ENCODE measurements at regions not wholly inside any gene's neighbourhood (a gene's known extent, or its start where the extent isn't known, plus 50 kb on each side); places are given as distances from the start of the nearest gene placed in this dataset.

DNA sequence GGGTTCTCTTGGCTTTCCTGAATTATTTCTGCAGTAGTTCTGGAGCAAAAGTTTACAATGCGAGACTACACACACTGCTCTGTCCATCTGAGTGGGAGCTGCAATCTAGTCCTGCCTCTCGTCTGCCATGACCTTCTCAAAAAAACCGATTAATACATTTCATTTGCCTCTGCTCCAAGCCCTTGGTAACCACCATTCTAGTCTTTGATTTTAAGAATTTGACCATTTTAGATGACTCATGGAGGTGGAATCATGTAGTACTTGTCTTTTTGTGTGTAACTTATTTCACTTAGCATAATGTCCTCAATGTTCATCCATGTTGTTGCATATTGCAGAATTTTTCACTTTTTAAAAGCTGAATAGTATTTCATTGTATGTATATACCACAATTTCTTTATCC, 356.9 kb downstream of the SV2B start:
- H3K27ac ChIP-seq (ENCODE audit: insufficient read depth, low read length): no peak overlapping the region
- TF ChIP-seq, protein P1, sequence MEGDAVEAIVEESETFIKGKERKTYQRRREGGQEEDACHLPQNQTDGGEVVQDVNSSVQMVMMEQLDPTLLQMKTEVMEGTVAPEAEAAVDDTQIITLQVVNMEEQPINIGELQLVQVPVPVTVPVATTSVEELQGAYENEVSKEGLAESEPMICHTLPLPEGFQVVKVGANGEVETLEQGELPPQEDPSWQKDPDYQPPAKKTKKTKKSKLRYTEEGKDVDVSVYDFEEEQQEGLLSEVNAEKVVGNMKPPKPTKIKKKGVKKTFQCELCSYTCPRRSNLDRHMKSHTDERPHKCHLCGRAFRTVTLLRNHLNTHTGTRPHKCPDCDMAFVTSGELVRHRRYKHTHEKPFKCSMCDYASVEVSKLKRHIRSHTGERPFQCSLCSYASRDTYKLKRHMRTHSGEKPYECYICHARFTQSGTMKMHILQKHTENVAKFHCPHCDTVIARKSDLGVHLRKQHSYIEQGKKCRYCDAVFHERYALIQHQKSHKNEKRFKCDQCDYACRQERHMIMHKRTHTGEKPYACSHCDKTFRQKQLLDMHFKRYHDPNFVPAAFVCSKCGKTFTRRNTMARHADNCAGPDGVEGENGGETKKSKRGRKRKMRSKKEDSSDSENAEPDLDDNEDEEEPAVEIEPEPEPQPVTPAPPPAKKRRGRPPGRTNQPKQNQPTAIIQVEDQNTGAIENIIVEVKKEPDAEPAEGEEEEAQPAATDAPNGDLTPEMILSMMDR (conservative IDR thresholded peaks at IDR 0.05 in 1 of 2, IDR thresholded peaks at IDR 0.05 in 1 of 2; ENCODE audit: low read depth in 1 of 2, low read length in 2 of 2): no peak
- no peak for TF ChIP-seq EZH2 (IDR thresholded peaks at IDR 0.05; ENCODE audit: low read length, missing control alignments)

DNA sequence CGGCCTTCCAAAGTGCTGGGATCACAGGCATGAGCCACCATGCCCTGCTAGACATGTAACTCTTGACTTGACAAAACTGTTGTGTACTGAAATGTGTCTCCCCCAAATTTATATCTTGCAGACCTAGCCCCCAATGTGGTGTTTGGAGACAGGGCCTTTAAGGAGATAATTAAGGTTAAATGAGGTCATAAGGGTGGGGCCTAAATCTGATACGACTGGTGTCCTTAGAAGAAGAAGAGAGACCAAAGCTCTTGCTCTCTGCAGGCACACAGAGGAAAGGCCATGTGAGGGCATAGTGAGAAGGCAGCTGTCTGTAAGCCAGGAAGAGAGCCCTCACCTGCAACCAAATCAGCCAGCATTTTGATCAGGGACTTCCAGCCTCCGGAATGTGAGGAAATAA, 361.3 kb downstream of the SV2B start:
- H3K4me2 ChIP-seq (ENCODE audit: extremely low read depth, insufficient read depth, low read length): no peak overlapping the region
- H3K9ac ChIP-seq (ENCODE audit: insufficient read depth, low read length): no peak overlapping the region
- no peak overlapping the region for H3K27ac ChIP-seq (ENCODE audit: insufficient read depth, low read length)
- H2AFZ ChIP-seq (ENCODE audit: low read length): no peak overlapping the region
- H3K36me3 ChIP-seq (ENCODE audit: control insufficient read depth, insufficient read depth, low read length): no peaks in the 10 kb centered on the region
- no peak for DNase-seq (ENCODE audit: low read depth in 2 of 2)
- H3K4me3 ChIP-seq (replicated peaks in 1 of 4; ENCODE audit: control extremely low read depth in 1 of 4, insufficient read depth in 1 of 4, low read depth in 3 of 4, low read length in 4 of 4): no peak overlapping the region
- no peaks in the 10 kb centered on the region for H3K4me1 ChIP-seq (ENCODE audit: control insufficient read depth, extremely low read depth, insufficient read depth, low read length)
- H3K9me3 ChIP-seq (ENCODE audit: control insufficient read depth, insufficient read depth, low read depth, low read length): no peaks in the 10 kb centered on the region
- no peaks in the 10 kb centered on the region for H4K20me1 ChIP-seq (ENCODE audit: control insufficient read depth, extremely low read depth, insufficient read depth, low read length)
- TF ChIP-seq EZH2 (IDR thresholded peaks at IDR 0.05; ENCODE audit: low read length, missing control alignments): no peak
- TF ChIP-seq, protein P1 (conservative IDR thresholded peaks at IDR 0.05 in 1 of 2, IDR thresholded peaks at IDR 0.05 in 1 of 2; ENCODE audit: low read depth in 1 of 2, low read length in 2 of 2): no peak
- no peaks in the 10 kb centered on the region for H3K27me3 ChIP-seq (ENCODE audit: control insufficient read depth, insufficient read depth, low read length)
- H3K79me2 ChIP-seq (ENCODE audit: control insufficient read depth, insufficient read depth, low read length): no peaks in the 10 kb centered on the region

More for the DNA sequence above, 356.9 kb downstream of the SV2B start:
- Histone ChIP-seq H3K79me2 (ENCODE audit: control insufficient read depth, insufficient read depth, low read length) (no peaks in the 10 kb centered on the region), H3K9me3 (ENCODE audit: control insufficient read depth, insufficient read depth, low read depth, low read length) (no peaks in the 10 kb centered on the region), H4K20me1 (ENCODE audit: control insufficient read depth, extremely low read depth, insufficient read depth, low read length) (no peaks in the 10 kb centered on the region), H3K9ac (ENCODE audit: insufficient read depth, low read length) (no peak overlapping the region), H3K4me3 (replicated peaks in 1 of 4; ENCODE audit: control extremely low read depth in 1 of 4, insufficient read depth in 1 of 4, low read depth in 3 of 4, low read length in 4 of 4) (no peak overlapping the region), H3K4me1 (ENCODE audit: control insufficient read depth, extremely low read depth, insufficient read depth, low read length) (no peaks in the 10 kb centered on the region), H3K27me3 (ENCODE audit: control insufficient read depth, insufficient read depth, low read length) (no peaks in the 10 kb centered on the region), H3K36me3 (ENCODE audit: control insufficient read depth, insufficient read depth, low read length) (no peaks in the 10 kb centered on the region), H3K4me2 (ENCODE audit: extremely low read depth, insufficient read depth, low read length) (no peak overlapping the region), H2AFZ (ENCODE audit: low read length) (no peak overlapping the region)
- DNase-seq (ENCODE audit: low read depth in 2 of 2): peak in 1 of 2 donors; percentile 79

DNA sequence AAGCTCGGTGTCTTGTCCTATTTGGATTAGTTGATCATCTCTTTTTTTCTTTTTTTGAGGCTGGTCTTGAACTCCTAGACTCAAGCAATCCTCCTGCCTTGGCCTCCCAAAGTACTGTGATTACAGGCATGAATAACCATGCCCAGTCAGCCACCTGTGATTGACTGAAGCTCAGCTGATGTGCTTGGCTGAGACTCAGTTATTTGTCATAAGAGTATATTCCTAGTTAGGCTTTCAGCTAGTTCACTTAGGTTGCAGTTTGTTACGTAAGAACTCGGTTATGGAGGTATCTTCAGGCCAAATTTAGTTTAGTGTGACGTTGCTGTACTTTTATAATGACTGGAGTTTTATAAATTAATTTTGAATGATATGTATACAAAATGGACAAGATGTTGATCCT, 365.0 kb downstream of the SV2B start:
- H3K9ac ChIP-seq (ENCODE audit: insufficient read depth, low read length): no peak overlapping the region
- no peaks in the 10 kb centered on the region for H4K20me1 ChIP-seq (ENCODE audit: control insufficient read depth, extremely low read depth, insufficient read depth, low read length)
- no peaks in the 10 kb centered on the region for H3K27me3 ChIP-seq (ENCODE audit: control insufficient read depth, insufficient read depth, low read length)
- H3K36me3 ChIP-seq (ENCODE audit: control insufficient read depth, insufficient read depth, low read length): no peaks in the 10 kb centered on the region
- H3K79me2 ChIP-seq (ENCODE audit: control insufficient read depth, insufficient read depth, low read length): no peaks in the 10 kb centered on the region
- no peak overlapping the region for H3K4me3 ChIP-seq (replicated peaks in 1 of 4; ENCODE audit: control extremely low read depth in 1 of 4, insufficient read depth in 1 of 4, low read depth in 3 of 4, low read length in 4 of 4)
- no peak overlapping the region for H3K27ac ChIP-seq (ENCODE audit: insufficient read depth, low read length)
- H3K9me3 ChIP-seq (ENCODE audit: control insufficient read depth, insufficient read depth, low read depth, low read length): no peaks in the 10 kb centered on the region
- no peak for TF ChIP-seq EZH2 (IDR thresholded peaks at IDR 0.05; ENCODE audit: low read length, missing control alignments)
- TF ChIP-seq, protein P1 (conservative IDR thresholded peaks at IDR 0.05 in 1 of 2, IDR thresholded peaks at IDR 0.05 in 1 of 2; ENCODE audit: low read depth in 1 of 2, low read length in 2 of 2): no peak
- DNase-seq (ENCODE audit: low read depth in 2 of 2): no peak
- H3K4me2 ChIP-seq (ENCODE audit: extremely low read depth, insufficient read depth, low read length): no peak overlapping the region
- H2AFZ ChIP-seq (ENCODE audit: low read length): no peak overlapping the region
- H3K4me1 ChIP-seq (ENCODE audit: control insufficient read depth, extremely low read depth, insufficient read depth, low read length): no peaks in the 10 kb centered on the region
